ENCODE measurements at regions not wholly inside any gene's neighbourhood (a gene's known extent, or its start where the extent isn't known, plus 50 kb on each side); places are given as distances from the start of the nearest gene placed in this dataset.

- H3K4me1 ChIP-seq (replicated peaks in 1 of 4; ENCODE audit: control insufficient read depth in 3 of 4, insufficient read depth in 4 of 4, low read length in 3 of 4): peaks cover 0 to 1% (median 0%) of the 10 kb centered on the region in 4 experiments; a peak in 1 of 7 replicates
- no peak overlapping the region for H4K91ac ChIP-seq (replicated peaks; ENCODE audit: insufficient read length, low read length)
- no peaks in the 10 kb centered on the region for H3K23me2 ChIP-seq (ENCODE audit: low read depth, low read length)
- peak overlapping the region; percentile 27 for H2BK120ac ChIP-seq (replicated peaks; ENCODE audit: low read depth, low read length)
- 50% methylated on average over 2 of the region's 2 CpGs; no CpG with 5 or more reads in 1 of the 2 experiments for WGBS, 2 experiments (ENCODE audit: extremely low coverage in 1 of 2, insufficient coverage in 1 of 2, insufficient read length in 1 of 2, insufficient replicate concordance in 2 of 2, low coverage in 1 of 2, low lambda C conversion rate in 2 of 2, missing lambda C conversion rate in 1 of 2)
- H3K79me1 ChIP-seq (ENCODE audit: low read depth, low read length): no peaks in the 10 kb centered on the region
- H3K79me2 ChIP-seq (ENCODE audit: control insufficient read depth in 1 of 2, insufficient read depth in 2 of 2, low read length in 2 of 2): no peaks in the 10 kb centered on the region
- H3K23ac ChIP-seq (ENCODE audit: insufficient read length): no peak overlapping the region
- FAIRE-seq (no peak), DNase-seq (ENCODE audit: low read depth in 1 of 2, low spot score in 2 of 2) (no peak)
- no peak overlapping the region for H2BK12ac ChIP-seq (ENCODE audit: low read depth, low read length)
- ChIA-PET CTCF (ENCODE audit: partially characterized antibody) (interaction anchor here (0.5 to 0.8 kb wide), 2 partner anchors 147 to 750 kb away, joined by 3 to 4 read pairs; no protein-coding TSS in a partner anchor), POLR2A (ENCODE audit: partially characterized antibody) (no interaction called here)
- no peaks in the 10 kb centered on the region for H4K20me1 ChIP-seq (replicated peaks in 1 of 2; ENCODE audit: control insufficient read depth in 1 of 2, insufficient read depth in 2 of 2, low read length in 2 of 2)
- H3K4me2 ChIP-seq (ENCODE audit: insufficient read depth in 1 of 2, low read depth in 2 of 2, low read length in 2 of 2): no peak overlapping the region
- H3K18ac ChIP-seq (ENCODE audit: extremely low read depth, low read length): no peak overlapping the region
- H2BK15ac ChIP-seq (ENCODE audit: low read length): no peak overlapping the region
- no peaks in the 10 kb centered on the region for H3K27me3 ChIP-seq (replicated peaks in 1 of 4; ENCODE audit: control insufficient read depth in 3 of 4, extremely low read depth in 1 of 4, insufficient read depth in 3 of 4, low read length in 3 of 4)
- no peak overlapping the region for H2BK5ac ChIP-seq (ENCODE audit: low read depth, low read length)
- H3K4ac ChIP-seq (replicated peaks; ENCODE audit: insufficient read length, low read depth, low read length): no peak overlapping the region
- no peak overlapping the region for H4K8ac ChIP-seq (ENCODE audit: extremely low read depth, insufficient read depth, low read length)
- TF ChIP-seq RXRA (IDR thresholded peaks at IDR 0.05; ENCODE audit: insufficient read depth, low read depth, low read length): no peak
- TF ChIP-seq KDM5A (IDR thresholded peaks at IDR 0.05; ENCODE audit: low read length): no peak
- no peak for TF ChIP-seq POU5F1 (IDR thresholded peaks at IDR 0.05; ENCODE audit: low read depth, low read length)
- no peak for TF ChIP-seq KDM4A (IDR thresholded peaks at IDR 0.05; ENCODE audit: low read depth, low read length, severe bottlenecking)
- no peak for TF ChIP-seq GABPA (IDR thresholded peaks at IDR 0.05; ENCODE audit: borderline replicate concordance, insufficient read depth, low read length)
- H3K14ac ChIP-seq (ENCODE audit: insufficient read length): no peak overlapping the region
- no peak overlapping the region for H4K5ac ChIP-seq (ENCODE audit: insufficient read length, low read depth, low read length)
- H2AFZ ChIP-seq (ENCODE audit: low read length): no peak overlapping the region
- H2AK5ac ChIP-seq (ENCODE audit: low read depth, low read length): no peak overlapping the region
- H3K36me3 ChIP-seq (ENCODE audit: control insufficient read depth in 2 of 4, insufficient read depth in 4 of 4, low read length in 3 of 4): no peaks in the 10 kb centered on the region
- no peak overlapping the region for H3K9ac ChIP-seq (replicated peaks in 1 of 4; ENCODE audit: extremely low read depth in 1 of 4, low read depth in 3 of 4, low read length in 3 of 4)
- H3K27ac ChIP-seq (ENCODE audit: low read depth, low read length): no peak overlapping the region
- H3K9me3 ChIP-seq (ENCODE audit: insufficient read depth in 2 of 2, low read depth in 1 of 2, low read length in 1 of 2): no peaks in the 10 kb centered on the region
- no peak overlapping the region for H2BK20ac ChIP-seq (ENCODE audit: low read length)
- no peak overlapping the region for H3K56ac ChIP-seq (replicated peaks; ENCODE audit: insufficient read length, low read depth, low read length)
- no peak overlapping the region for H3K4me3 ChIP-seq (ENCODE audit: extremely low read depth in 1 of 4, insufficient read depth in 2 of 4, low read depth in 3 of 4, low read length in 4 of 4)
These were observed 1162.1 kb downstream of the SORCS3 start for GRCh38 chr10:105803206-105803605.
